Lower lobe of right lung (tissue), 2 donors: ENCODE measurements at regions not wholly inside any gene's neighbourhood (a gene's known extent, or its start where the extent isn't known, plus 50 kb on each side); places are given as distances from the start of the nearest gene placed in this dataset.

Experiments used
- ATAC-seq, 2 donors: fragments of 200-7000 bp; cut with Tn5 transposase; one replicate each; pipeline ENCODE4 v1.9.1; 2020 to 2022; ENCODE audit warnings: mild to moderate bottlenecking in 2 of 2, moderate library complexity in 2 of 2
- DNase-seq: peaks from one replicate; pipeline ENCODE4 v3.0.0-alpha.2; 2020
- H3K27ac ChIP-seq: fragments of 200-600 bp; one replicate; pipeline ENCODE4 v1.8.0; 2022
- H3K27me3 ChIP-seq: fragments of 200-600 bp; one replicate; pipeline ENCODE4 v1.8.0; 2022; ENCODE audit warnings: low read depth
- H3K36me3 ChIP-seq: fragments of 200-600 bp; one replicate; pipeline ENCODE4 v1.8.0; 2022; ENCODE audit warnings: mild to moderate bottlenecking
- H3K4me1 ChIP-seq: fragments of 200-600 bp; one replicate; pipeline ENCODE4 v1.8.0; 2022
- H3K4me3 ChIP-seq: fragments of 200-600 bp; one replicate; pipeline ENCODE4 v1.8.0; 2022; ENCODE audit warnings: mild to moderate bottlenecking
- H3K9me3 ChIP-seq: fragments of 200-600 bp; one replicate; pipeline ENCODE4 v1.8.0; 2022
- CTCF ChIP-seq: fragments of 200-600 bp; IDR thresholded peaks from one replicate; pipeline ENCODE4 v1.8.0; 2022; ENCODE audit warnings: antibody characterized with exemption, mild to moderate bottlenecking
- intact Hi-C: fragments of 100-400 bp; cut with DNase I; formaldehyde crosslinking; loops from one replicate; pipeline ENCODE4 v1.11.0; 2022
- donor health status: DM: no; HTN: yes; CAD: no; lungs with severe emphysema.

DNA sequence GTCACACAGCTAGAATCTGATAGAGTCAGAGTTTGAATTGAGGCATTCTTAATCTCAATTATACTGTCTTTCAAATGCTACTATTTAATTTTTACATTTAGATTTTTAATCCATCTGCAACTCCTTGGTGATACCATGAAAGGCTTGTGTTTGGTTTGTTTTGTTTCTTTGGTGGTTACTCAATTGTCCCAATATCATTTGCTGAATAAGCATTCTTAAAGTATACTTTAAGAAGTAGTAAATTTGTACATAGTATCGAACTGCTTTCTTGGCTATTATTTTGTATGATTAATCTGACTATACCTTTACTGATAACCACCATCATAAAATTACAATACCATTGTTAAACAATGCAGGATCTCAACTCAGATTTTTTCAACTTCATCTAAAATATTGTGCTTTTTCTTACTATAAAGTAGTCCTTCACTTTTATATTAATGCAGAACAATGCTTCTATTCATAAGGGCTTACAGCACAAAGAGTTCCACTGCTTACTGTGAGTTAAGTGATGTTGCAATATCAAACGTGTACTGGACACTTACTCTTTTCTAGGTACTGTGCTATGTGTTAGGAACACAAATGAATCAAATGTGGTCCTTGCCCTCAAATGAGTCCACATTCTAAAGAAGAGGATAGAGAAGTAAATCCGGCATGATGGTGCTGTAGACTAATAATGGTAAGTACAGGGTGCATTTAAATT lies 111.2 kb upstream of the GRIA3 start:
- no peak for ATAC-seq
- Histone ChIP-seq H3K27me3 (no peaks in the 10 kb centered on the region), H3K4me3 (no peak overlapping the region), H3K9me3 (no peaks in the 10 kb centered on the region), H3K4me1 (no peaks in the 10 kb centered on the region), H3K36me3 (no peaks in the 10 kb centered on the region), H3K27ac (no peak overlapping the region)
- intact Hi-C loops = no loop called here
- DNase-seq = no peak
- TF ChIP-seq CTCF = no peak

GRCh38 chrX:123075947-123076561 lies 108.0 kb upstream of the GRIA3 start:
- H3K27me3 ChIP-seq = no peaks in the 10 kb centered on the region
- no peaks in the 10 kb centered on the region for H3K9me3 ChIP-seq
- no peak for TF ChIP-seq CTCF
- no peak overlapping the region for H3K4me3 ChIP-seq
- H3K4me1 ChIP-seq = no peaks in the 10 kb centered on the region
- DNase-seq (no peak), ATAC-seq (no peak)
- H3K36me3 ChIP-seq = no peaks in the 10 kb centered on the region
- H3K27ac ChIP-seq = no peak overlapping the region
- intact Hi-C loops = no loop called here

DNA sequence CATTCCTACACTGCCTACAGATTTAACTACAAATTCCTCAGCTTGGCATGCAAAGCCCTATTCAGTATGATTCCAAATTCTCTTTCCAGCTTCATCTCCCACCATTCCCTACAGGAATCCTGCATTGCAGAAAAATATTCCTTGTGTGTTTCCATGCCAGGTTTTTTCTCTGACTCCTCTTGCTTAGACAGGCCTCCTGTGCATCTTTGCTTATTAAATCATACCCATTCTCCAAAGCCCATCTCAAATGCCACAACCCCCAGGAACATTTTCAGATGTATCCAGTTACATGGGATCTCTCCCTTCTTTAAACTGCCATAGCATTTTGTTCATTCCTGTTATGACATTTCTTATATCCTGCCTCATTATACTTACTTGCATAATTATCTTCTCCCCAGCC lies 106.4 kb upstream of the GRIA3 start:
- TF ChIP-seq CTCF = no peak
- ATAC-seq (no peak), DNase-seq (no peak)
- Histone ChIP-seq H3K36me3 (no peaks in the 10 kb centered on the region), H3K4me3 (no peak overlapping the region), H3K27ac (no peak overlapping the region), H3K4me1 (no peaks in the 10 kb centered on the region), H3K27me3 (no peaks in the 10 kb centered on the region), H3K9me3 (no peaks in the 10 kb centered on the region)
- intact Hi-C loops = no loop called here

DNA sequence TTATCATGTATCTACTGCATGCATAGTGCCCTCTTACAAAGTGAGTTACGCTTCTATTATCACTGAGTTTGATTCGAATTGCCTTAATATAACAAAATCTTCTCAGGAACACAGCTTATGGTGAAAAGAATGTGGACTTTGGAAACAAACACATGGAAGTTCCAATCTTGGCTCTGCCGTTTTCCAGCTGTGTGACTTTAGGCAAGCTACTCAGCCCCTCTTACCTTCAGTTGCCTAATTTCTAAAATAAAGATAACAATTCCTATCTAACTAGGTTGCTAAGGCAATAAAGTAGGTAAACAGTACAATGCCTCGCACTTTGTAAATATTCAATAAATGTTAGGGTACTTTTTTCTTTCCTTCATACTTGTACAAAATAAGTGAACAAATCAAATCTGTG lies 104.0 kb upstream of the GRIA3 start:
- Histone ChIP-seq H3K9me3 (no peaks in the 10 kb centered on the region), H3K36me3 (no peaks in the 10 kb centered on the region), H3K27ac (no peak overlapping the region), H3K4me3 (no peak overlapping the region), H3K4me1 (no peaks in the 10 kb centered on the region), H3K27me3 (no peaks in the 10 kb centered on the region)
- ATAC-seq (peak in 1 of 2 donors; percentile 35), DNase-seq (no peak)
- TF ChIP-seq CTCF = no peak
- intact Hi-C loops = no loop called here

GRCh38 chrX:123081776-123082175 lies 102.3 kb upstream of the GRIA3 start:
- Histone ChIP-seq H3K27ac (no peak overlapping the region), H3K4me3 (no peak overlapping the region), H3K9me3 (no peaks in the 10 kb centered on the region), H3K27me3 (no peaks in the 10 kb centered on the region), H3K4me1 (no peaks in the 10 kb centered on the region), H3K36me3 (no peaks in the 10 kb centered on the region)
- ATAC-seq = no peak
- DNase-seq = no peak
- no peak for TF ChIP-seq CTCF
- intact Hi-C loops = no loop called here
